Neural progenitor cell (in vitro differentiated cells): ENCODE measurements at regions not wholly inside any gene's neighbourhood (a gene's known extent, or its start where the extent isn't known, plus 50 kb on each side); places are given as distances from the start of the nearest gene placed in this dataset.

Source experiments
- EZH2 ChIP-seq: fragments of 200-600 bp; sonication (generic); IDR thresholded peaks from 2 replicates; pipeline ENCODE4 v1.6.1; 2017; ENCODE audit warnings: antibody characterized with exemption, mild to moderate bottlenecking, moderate library complexity
- EZH2phosphoT487 ChIP-seq: fragments of 200-600 bp; sonication (generic); IDR thresholded peaks from 2 replicates; pipeline ENCODE4 v1.6.1; 2017; ENCODE audit warnings: antibody characterized with exemption
- TF ChIP-seq, protein P1 (sequence below): fragments of 200-600 bp; sonication (generic); IDR thresholded peaks from 2 replicates; pipeline ENCODE4 v1.5.1; 2017; ENCODE audit warnings: antibody characterized with exemption, mild to moderate bottlenecking

DNA sequence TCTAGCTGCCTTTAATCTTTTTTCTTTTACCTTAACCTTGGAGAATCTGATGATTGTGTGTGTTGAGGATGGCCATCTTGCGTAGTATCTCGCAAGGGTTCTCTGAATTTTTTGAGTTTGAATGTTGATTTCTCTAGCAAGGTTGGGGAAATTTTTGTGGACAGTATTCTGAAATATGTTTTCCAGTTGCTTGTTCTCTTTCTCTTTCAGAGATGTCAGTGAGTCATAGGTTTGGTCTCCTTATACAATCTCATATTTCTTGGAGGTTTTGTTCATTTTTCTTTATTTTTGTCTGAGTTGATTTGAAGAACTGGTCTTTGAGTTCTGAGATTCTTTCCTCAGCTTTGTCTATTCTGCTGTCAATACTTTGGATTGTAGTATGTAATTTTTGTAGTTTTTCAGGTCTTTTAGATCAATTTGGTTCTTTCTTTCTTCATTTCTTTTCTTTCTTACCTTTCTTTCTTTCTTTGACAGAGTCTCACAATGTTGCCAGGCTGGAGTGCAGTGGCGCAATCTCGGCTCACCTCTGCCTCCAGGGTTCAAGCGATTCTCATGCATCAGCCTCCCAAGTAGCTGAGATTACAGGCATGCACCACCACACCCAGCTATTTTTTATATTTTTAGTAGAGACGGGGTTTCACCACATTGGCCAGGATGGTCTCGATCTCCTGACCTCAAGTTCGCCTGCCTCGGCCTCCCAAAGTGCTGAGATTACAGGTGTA is 366.4 kb upstream of the RASGRP1 start:
- TF ChIP-seq EZH2phosphoT487 = no peak
- TF ChIP-seq, protein P1, sequence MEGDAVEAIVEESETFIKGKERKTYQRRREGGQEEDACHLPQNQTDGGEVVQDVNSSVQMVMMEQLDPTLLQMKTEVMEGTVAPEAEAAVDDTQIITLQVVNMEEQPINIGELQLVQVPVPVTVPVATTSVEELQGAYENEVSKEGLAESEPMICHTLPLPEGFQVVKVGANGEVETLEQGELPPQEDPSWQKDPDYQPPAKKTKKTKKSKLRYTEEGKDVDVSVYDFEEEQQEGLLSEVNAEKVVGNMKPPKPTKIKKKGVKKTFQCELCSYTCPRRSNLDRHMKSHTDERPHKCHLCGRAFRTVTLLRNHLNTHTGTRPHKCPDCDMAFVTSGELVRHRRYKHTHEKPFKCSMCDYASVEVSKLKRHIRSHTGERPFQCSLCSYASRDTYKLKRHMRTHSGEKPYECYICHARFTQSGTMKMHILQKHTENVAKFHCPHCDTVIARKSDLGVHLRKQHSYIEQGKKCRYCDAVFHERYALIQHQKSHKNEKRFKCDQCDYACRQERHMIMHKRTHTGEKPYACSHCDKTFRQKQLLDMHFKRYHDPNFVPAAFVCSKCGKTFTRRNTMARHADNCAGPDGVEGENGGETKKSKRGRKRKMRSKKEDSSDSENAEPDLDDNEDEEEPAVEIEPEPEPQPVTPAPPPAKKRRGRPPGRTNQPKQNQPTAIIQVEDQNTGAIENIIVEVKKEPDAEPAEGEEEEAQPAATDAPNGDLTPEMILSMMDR = no peak
- TF ChIP-seq EZH2 = no peak
